ENCODE measurements at regions not wholly inside any gene's neighbourhood (a gene's known extent, or its start where the extent isn't known, plus 50 kb on each side); places are given as distances from the start of the nearest gene placed in this dataset.
"Not testable (repeated sequence)": the region's sequence is repeated elsewhere in the genome, so short reads cannot be mapped to it uniquely, and the experiment has no call there.

DNA sequence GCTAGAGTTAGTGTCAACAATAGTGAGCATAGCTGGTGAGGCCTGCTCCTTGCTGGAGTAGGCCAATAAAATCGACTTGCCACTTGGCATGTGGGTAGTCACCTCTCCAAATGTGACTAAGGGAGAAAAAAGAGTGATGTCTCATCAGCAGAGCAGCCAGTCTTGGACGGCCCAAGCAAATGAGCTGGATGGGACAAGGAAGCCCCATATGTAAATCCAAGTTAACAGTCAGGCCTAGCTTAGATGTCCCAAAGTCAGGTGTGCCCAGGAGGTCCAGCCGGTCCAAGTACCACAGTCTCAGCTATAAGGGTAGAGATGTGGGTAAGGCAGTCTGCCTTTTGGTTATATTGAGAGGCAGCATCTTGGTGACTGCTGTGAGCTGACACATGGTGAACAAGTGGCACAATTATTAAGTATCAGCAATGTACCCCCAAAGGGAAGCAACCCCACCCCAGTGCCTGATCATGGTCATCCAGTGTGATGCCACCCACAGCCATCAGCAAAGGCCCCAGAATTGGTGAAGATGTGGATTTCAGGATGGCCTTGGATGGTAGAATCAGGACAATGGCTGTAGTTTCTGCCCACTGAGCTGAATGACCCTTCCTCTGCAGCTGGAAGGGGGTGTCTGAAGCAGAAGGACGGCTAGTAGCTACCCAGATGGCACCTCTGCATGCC lies 83.4 kb downstream of the TNFRSF13B start:
- Mint-ChIP-seq H3K9me3 (no peaks in the 10 kb centered on the region), H3K27ac (no peak overlapping the region), H3K36me3 (ENCODE audit: low read depth) (no peaks in the 10 kb centered on the region), H3K4me3 (no peak overlapping the region), H3K27me3 (no peaks in the 10 kb centered on the region), H3K4me1 (no peaks in the 10 kb centered on the region)
- POLR2A ChIA-PET = no interaction called here
- CTCF ChIA-PET = no interaction called here
- DNase-seq = no peak

- DNase-seq = no peak
- H3K36me3 Mint-ChIP-seq (ENCODE audit: low read depth) = no peaks in the 10 kb centered on the region
- no peak overlapping the region for H3K4me3 Mint-ChIP-seq
- ChIA-PET CTCF (no interaction called here), POLR2A (no interaction called here)
- no peaks in the 10 kb centered on the region for H3K9me3 Mint-ChIP-seq
- no peaks in the 10 kb centered on the region for H3K27me3 Mint-ChIP-seq
- H3K4me1 Mint-ChIP-seq = no peaks in the 10 kb centered on the region
- no peak overlapping the region for H3K27ac Mint-ChIP-seq
Observed at GRCh38 chr17:16887523-16888095, 84.3 kb downstream of the TNFRSF13B start.

GRCh38 chr17:16886655-16887322 lies 85.1 kb downstream of the TNFRSF13B start:
- no peaks in the 10 kb centered on the region for H3K27me3 Mint-ChIP-seq
- no peaks in the 10 kb centered on the region for H3K9me3 Mint-ChIP-seq
- no peak for DNase-seq
- no peaks in the 10 kb centered on the region for H3K4me1 Mint-ChIP-seq
- no peak overlapping the region for H3K27ac Mint-ChIP-seq
- ChIA-PET CTCF (no interaction called here), POLR2A (no interaction called here)
- H3K36me3 Mint-ChIP-seq (ENCODE audit: low read depth) = no peaks in the 10 kb centered on the region
- H3K4me3 Mint-ChIP-seq = no peak overlapping the region

GRCh38 chr17:16885204-16885603 lies 86.7 kb downstream of the TNFRSF13B start:
- POLR2A ChIA-PET; H3K27ac Mint-ChIP-seq; H3K4me1 Mint-ChIP-seq; H3K36me3 Mint-ChIP-seq (ENCODE audit: low read depth); H3K9me3 Mint-ChIP-seq; H3K4me3 Mint-ChIP-seq; CTCF ChIA-PET; DNase-seq; H3K27me3 Mint-ChIP-seq: not testable (repeated sequence)

GRCh38 chr17:16882926-16883265 lies 89.0 kb downstream of the TNFRSF13B start:
- H3K4me3 Mint-ChIP-seq, POLR2A ChIA-PET, CTCF ChIA-PET: not testable (repeated sequence)

GRCh38 chr17:16882243-16882925 lies 89.5 kb downstream of the TNFRSF13B start:
- CTCF ChIA-PET = no interaction called here
- H3K27me3 Mint-ChIP-seq = no peaks in the 10 kb centered on the region
- no peak overlapping the region for H3K27ac Mint-ChIP-seq
- no peak for DNase-seq
- no peaks in the 10 kb centered on the region for H3K36me3 Mint-ChIP-seq (ENCODE audit: low read depth)
- POLR2A ChIA-PET = no interaction called here
- no peaks in the 10 kb centered on the region for H3K9me3 Mint-ChIP-seq
- H3K4me1 Mint-ChIP-seq = no peaks in the 10 kb centered on the region
- H3K4me3 Mint-ChIP-seq = no peak overlapping the region

More at GRCh38 chr17:16882926-16883265, 89.0 kb downstream of the TNFRSF13B start:
- not testable (repeated sequence) for H3K4me1 Mint-ChIP-seq; H3K36me3 Mint-ChIP-seq (ENCODE audit: low read depth); H3K27ac Mint-ChIP-seq; DNase-seq; H3K9me3 Mint-ChIP-seq; H3K27me3 Mint-ChIP-seq

GRCh38 chr17:16881239-16881924 lies 90.5 kb downstream of the TNFRSF13B start:
- Mint-ChIP-seq H3K27me3 (peaks cover 5% of the 10 kb centered on the region), H3K4me3 (no peak overlapping the region), H3K27ac (no peak overlapping the region), H3K4me1 (no peaks in the 10 kb centered on the region), H3K9me3 (no peaks in the 10 kb centered on the region), H3K36me3 (ENCODE audit: low read depth) (no peaks in the 10 kb centered on the region)
- no peak for DNase-seq
- ChIA-PET CTCF (no interaction called here), POLR2A (no interaction called here)

- CTCF ChIA-PET = no interaction called here
- POLR2A ChIA-PET = no interaction called here
- Mint-ChIP-seq H3K36me3 (ENCODE audit: low read depth) (no peaks in the 10 kb centered on the region), H3K27me3 (peaks cover 5% of the 10 kb centered on the region), H3K27ac (no peak overlapping the region), H3K4me3 (no peak overlapping the region), H3K4me1 (no peaks in the 10 kb centered on the region), H3K9me3 (no peaks in the 10 kb centered on the region)
- DNase-seq = no peak
Observed at GRCh38 chr17:16880843-16881230, 91.1 kb downstream of the TNFRSF13B start.

- no peaks in the 10 kb centered on the region for H3K4me1 Mint-ChIP-seq
- CTCF ChIA-PET = no interaction called here
- H3K27me3 Mint-ChIP-seq = peaks cover 5% of the 10 kb centered on the region
- no peaks in the 10 kb centered on the region for H3K9me3 Mint-ChIP-seq
- H3K4me3 Mint-ChIP-seq = no peak overlapping the region
- no peak overlapping the region for H3K27ac Mint-ChIP-seq
- DNase-seq = no peak
- no peaks in the 10 kb centered on the region for H3K36me3 Mint-ChIP-seq (ENCODE audit: low read depth)
- POLR2A ChIA-PET = no interaction called here
Observed at GRCh38 chr17:16880121-16880842, 91.6 kb downstream of the TNFRSF13B start.

- Mint-ChIP-seq H3K4me3 (no peak overlapping the region), H3K4me1 (no peaks in the 10 kb centered on the region), H3K36me3 (ENCODE audit: low read depth) (no peaks in the 10 kb centered on the region), H3K27me3 (peaks cover 5% of the 10 kb centered on the region), H3K9me3 (no peaks in the 10 kb centered on the region), H3K27ac (no peak overlapping the region)
- POLR2A ChIA-PET = no interaction called here
- CTCF ChIA-PET = no interaction called here
- DNase-seq = no peak
Observed at GRCh38 chr17:16879686-16880085, 92.2 kb downstream of the TNFRSF13B start.

DNA sequence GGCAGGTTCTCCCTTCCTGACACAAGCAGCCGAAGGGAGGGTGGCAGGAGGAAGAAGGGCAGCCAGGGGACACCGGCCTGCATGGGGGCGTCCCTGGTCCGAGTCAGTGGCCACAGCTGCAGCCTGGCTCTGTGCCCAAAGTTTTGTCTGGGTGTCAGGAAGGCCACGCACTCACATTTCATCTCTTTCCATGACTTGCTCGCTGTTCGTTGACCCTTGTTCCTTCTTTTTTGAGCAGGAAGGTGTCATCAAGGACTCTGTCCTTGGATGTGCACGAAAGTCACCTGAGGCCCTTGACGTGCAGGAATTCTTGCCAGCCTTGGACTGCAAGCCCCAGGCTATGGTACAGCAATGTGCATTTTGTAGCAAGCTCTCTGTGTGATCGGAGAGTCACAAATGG lies 93.3 kb downstream of the TNFRSF13B start:
- H3K9me3 Mint-ChIP-seq = no peaks in the 10 kb centered on the region
- ChIA-PET POLR2A (no interaction called here), CTCF (no interaction called here)
- H3K4me1 Mint-ChIP-seq = no peaks in the 10 kb centered on the region
- no peak for DNase-seq
- no peak overlapping the region for H3K27ac Mint-ChIP-seq
- no peak overlapping the region for H3K4me3 Mint-ChIP-seq
- peaks cover 5% of the 10 kb centered on the region for H3K27me3 Mint-ChIP-seq
- H3K36me3 Mint-ChIP-seq (ENCODE audit: low read depth) = no peaks in the 10 kb centered on the region

GRCh38 chr17:16878084-16878483 lies 93.8 kb downstream of the TNFRSF13B start:
- Mint-ChIP-seq H3K27ac (no peak overlapping the region), H3K4me1 (no peaks in the 10 kb centered on the region), H3K4me3 (no peak overlapping the region), H3K36me3 (ENCODE audit: low read depth) (no peaks in the 10 kb centered on the region), H3K27me3 (peaks cover 5% of the 10 kb centered on the region), H3K9me3 (no peaks in the 10 kb centered on the region)
- CTCF ChIA-PET = no interaction called here
- POLR2A ChIA-PET = no interaction called here
- DNase-seq = no peak

DNA sequence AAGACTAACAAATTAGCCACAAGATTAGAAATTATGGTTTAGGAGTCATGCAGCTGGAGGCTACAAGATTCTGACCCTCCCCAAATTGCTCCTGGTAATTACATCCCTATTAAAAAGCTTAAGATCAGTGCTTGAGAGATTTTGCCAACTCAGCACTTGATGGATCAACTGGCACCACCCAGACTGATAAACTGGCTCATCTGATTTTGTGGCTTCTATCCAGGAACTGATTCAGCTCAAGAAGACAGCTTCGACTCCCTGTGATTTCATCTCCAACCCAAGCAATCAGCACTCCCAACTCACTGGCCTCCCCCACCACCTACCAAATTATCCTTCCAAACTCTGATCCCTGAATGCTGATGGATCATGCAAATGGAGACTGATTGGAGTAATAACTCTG lies 94.8 kb downstream of the TNFRSF13B start:
- no peak overlapping the region for H3K27ac Mint-ChIP-seq
- peaks cover 5% of the 10 kb centered on the region for H3K27me3 Mint-ChIP-seq
- CTCF ChIA-PET = no interaction called here
- no peaks in the 10 kb centered on the region for H3K9me3 Mint-ChIP-seq
- H3K36me3 Mint-ChIP-seq (ENCODE audit: low read depth) = no peaks in the 10 kb centered on the region
- H3K4me3 Mint-ChIP-seq = no peak overlapping the region
- POLR2A ChIA-PET = no interaction called here
- no peaks in the 10 kb centered on the region for H3K4me1 Mint-ChIP-seq
- no peak for DNase-seq
